ENCODE measurements at regions not wholly inside any gene's neighbourhood (a gene's known extent, or its start where the extent isn't known, plus 50 kb on each side); places are given as distances from the start of the nearest gene placed in this dataset.

- TF ChIP-seq POLR2A (IDR thresholded peaks at IDR 0.05) (no peak), CTCF (IDR thresholded peaks at IDR 0.05) (no peak)
Observed at GRCh38 chr2:76564734-76565133, 854.0 kb upstream of the GCFC2 start.
